HEK293 (cell line): ENCODE measurements at regions not wholly inside any gene's neighbourhood (a gene's known extent, or its start where the extent isn't known, plus 50 kb on each side); places are given as distances from the start of the nearest gene placed in this dataset.

Experiments used
- CTCF ChIA-PET: fragments of 350-600 bp; formaldehyde crosslinking; extraction: SDS; loops from one replicate; lab custom pipeline; 2021; ENCODE audit warnings: antibody characterized with exemption; lab: Yijun Ruan, JAX
- POLR2A ChIA-PET: fragments of 300-600 bp; formaldehyde crosslinking; extraction: SDS; loops from one replicate; lab custom pipeline; 2020; ENCODE audit warnings: antibody characterized with exemption, inconsistent platforms; lab: Yijun Ruan, JAX
- H3K27ac ChIP-seq: fragments of 200-500 bp; sonication (Bioruptor generic); 2 replicates; pipeline ENCODE4 v1.5.1; 2014; ENCODE audit warnings: low read depth, low read length, control low read depth, inconsistent platforms; ENCODE audit errors: extremely low read depth
- H3K36me3 ChIP-seq, 2 experiments: fragments of 200-500 bp in 1 of 2; sonication (Bioruptor generic) in 1 of 2; 1 replicate in 1 of 2; 2 replicates in 1 of 2; pipeline ENCODE4 v1.5.1; 2014 to 2017; ENCODE audit warnings: inconsistent platforms in 2 of 2, low read length in 2 of 2; ENCODE audit not compliant: control insufficient read depth in 2 of 2, insufficient read depth in 1 of 2
- H3K4me1 ChIP-seq: fragments of 200-500 bp; sonication (Bioruptor generic); 2 replicates; pipeline ENCODE4 v1.5.1; 2014; ENCODE audit warnings: mild to moderate bottlenecking, low read length, inconsistent platforms; ENCODE audit not compliant: control insufficient read depth, insufficient read depth
- H3K4me3 ChIP-seq: 2 replicates; pipeline ENCODE4 v1.5.1; 2011; ENCODE audit warnings: low read depth, mild to moderate bottlenecking, control low read depth, low read length, moderate library complexity
- H3K9me3 ChIP-seq: fragments of 200-500 bp; sonication (Bioruptor generic); 2 replicates; pipeline ENCODE4 v1.5.1; 2014; ENCODE audit warnings: low read depth, low read length, inconsistent platforms; ENCODE audit not compliant: control insufficient read depth, insufficient read depth
- FEZF1 ChIP-seq: fragments of 450-650 bp; formaldehyde crosslinking; IDR thresholded peaks from 2 replicates; pipeline ENCODE4 v1.5.1; 2016; ENCODE audit warnings: missing biosample characterization, missing genetic modification characterization
- GLI2 ChIP-seq: fragments of 450-650 bp; formaldehyde crosslinking; IDR thresholded peaks from 2 replicates; pipeline ENCODE4; 2017; ENCODE audit warnings: missing biosample characterization, missing genetic modification characterization, low read depth, borderline replicate concordance
- KLF8 ChIP-seq: fragments of 450-650 bp; formaldehyde crosslinking; IDR thresholded peaks from 2 replicates; pipeline ENCODE4 v1.5.1; 2016; ENCODE audit warnings: missing biosample characterization, missing genetic modification characterization
- MEIS1 ChIP-seq: sonication (generic); formaldehyde crosslinking; IDR thresholded peaks from 2 replicates; pipeline ENCODE4 v1.8.1; 2022; ENCODE audit warnings: missing genetic modification reagents, mild to moderate bottlenecking, borderline replicate concordance
- ZNF10 ChIP-seq: fragments of 450-650 bp; formaldehyde crosslinking; IDR thresholded peaks from 2 replicates; pipeline ENCODE4 v1.5.1; 2017; ENCODE audit warnings: missing biosample characterization, missing genetic modification characterization
- ZNF138 ChIP-seq: fragments of 450-650 bp; formaldehyde crosslinking; IDR thresholded peaks from 2 replicates; pipeline ENCODE4 v1.5.1; 2016; ENCODE audit warnings: missing biosample characterization, missing genetic modification characterization, borderline replicate concordance
- ZNF341 ChIP-seq: fragments of 450-650 bp; formaldehyde crosslinking; IDR thresholded peaks from 2 replicates; pipeline ENCODE4; 2016; ENCODE audit warnings: low read depth, missing biosample characterization, missing genetic modification characterization
- ZNF529 ChIP-seq: fragments of 450-650 bp; formaldehyde crosslinking; IDR thresholded peaks from 2 replicates; pipeline ENCODE4 v1.5.1; 2017; ENCODE audit warnings: missing genetic modification characterization, missing biosample characterization; ENCODE audit not compliant: insufficient replicate concordance
- ZNF555 ChIP-seq: fragments of 450-650 bp; formaldehyde crosslinking; conservative IDR thresholded peaks from 2 replicates; pipeline ENCODE4 v1.5.1; 2017; ENCODE audit warnings: missing biosample characterization, mild to moderate bottlenecking, missing genetic modification characterization, inconsistent platforms
- ZNF654 ChIP-seq: fragments of 450-650 bp; formaldehyde crosslinking; IDR thresholded peaks from 2 replicates; pipeline ENCODE4 v1.5.1; 2016; ENCODE audit warnings: low read depth, missing biosample characterization, missing genetic modification characterization
- ZNF660 ChIP-seq: fragments of 450-650 bp; IDR thresholded peaks from 2 replicates; pipeline ENCODE4 v1.5.1; 2018; ENCODE audit warnings: missing biosample characterization, mild to moderate bottlenecking, missing genetic modification characterization
- ZNF707 ChIP-seq: fragments of 450-650 bp; formaldehyde crosslinking; IDR thresholded peaks from 2 replicates; pipeline ENCODE4 v1.5.1; 2016; ENCODE audit warnings: missing biosample characterization, missing genetic modification characterization
- TF ChIP-seq, protein P1 (sequence below): fragments of 450-650 bp; formaldehyde crosslinking; IDR thresholded peaks from 2 replicates; pipeline ENCODE4 v1.5.1; 2016; ENCODE audit warnings: missing biosample characterization, missing genetic modification characterization, borderline replicate concordance
- TF ChIP-seq, protein P2 (sequence below): fragments of 450-650 bp; formaldehyde crosslinking; conservative IDR thresholded peaks from 2 replicates; pipeline ENCODE4 v1.5.1; 2016; ENCODE audit warnings: low read depth, missing biosample characterization, missing genetic modification characterization
- TF ChIP-seq, protein P3 (sequence below): fragments of 450-650 bp; formaldehyde crosslinking; IDR thresholded peaks from 2 replicates; pipeline ENCODE4 v1.5.1; 2016; ENCODE audit warnings: missing biosample characterization, missing genetic modification characterization
- TF ChIP-seq, protein P4 (sequence below): fragments of 450-650 bp; IDR thresholded peaks from 2 replicates; pipeline ENCODE4 v1.5.1; 2018; ENCODE audit warnings: missing biosample characterization, missing genetic modification characterization
- TF ChIP-seq, protein P5 (sequence below): fragments of 450-650 bp; formaldehyde crosslinking; IDR thresholded peaks from 2 replicates; pipeline ENCODE4 v1.5.1; 2017; ENCODE audit warnings: missing biosample characterization, missing genetic modification characterization
- TF ChIP-seq, protein P6 (sequence below): fragments of 450-650 bp; formaldehyde crosslinking; IDR thresholded peaks from 2 replicates; pipeline ENCODE4 v1.5.1; 2016; ENCODE audit warnings: missing biosample characterization, missing genetic modification characterization

DNA sequence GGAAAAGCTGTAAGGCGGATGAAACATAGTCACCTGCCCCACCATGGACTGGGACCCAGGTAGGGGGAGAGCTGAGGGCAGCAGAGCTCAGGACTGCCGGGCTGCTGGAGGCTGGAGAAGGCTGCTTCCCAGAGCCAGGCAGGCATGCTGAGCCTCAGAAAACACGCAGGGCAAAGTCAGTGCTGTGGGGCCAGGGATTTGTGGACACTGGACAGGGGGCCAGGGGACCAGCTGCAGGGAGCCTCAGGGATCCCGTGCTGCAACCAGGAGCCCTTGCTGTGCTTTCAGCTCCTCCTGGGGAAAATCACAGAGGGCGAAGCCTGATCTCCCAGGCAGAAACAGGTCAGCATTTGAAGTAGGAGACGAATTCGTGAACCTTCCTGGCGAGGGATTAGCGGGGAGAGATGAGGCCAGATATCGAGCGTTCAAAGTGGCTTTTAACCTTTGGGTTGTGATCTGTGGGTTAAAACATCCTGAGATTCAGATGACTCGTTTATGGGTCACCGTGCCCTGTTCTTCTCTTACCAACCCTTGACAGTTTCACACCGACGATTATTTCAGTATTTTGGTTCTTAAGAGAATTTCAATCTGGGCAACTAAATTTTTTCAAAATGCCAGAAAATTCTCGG is 85.6 kb upstream of the SHH start:
- Histone ChIP-seq H3K36me3 (no peaks in the 10 kb centered on the region), H3K4me3 (no peak overlapping the region), H3K9me3 (no peaks in the 10 kb centered on the region), H3K4me1 (no peaks in the 10 kb centered on the region), H3K27ac (no peak overlapping the region)
- CTCF ChIA-PET, result interaction anchor here (1.1 kb wide), 1 partner anchor 14 kb away, joined by 3 read pairs; no protein-coding TSS in a partner anchor
- POLR2A ChIA-PET, result no interaction called here
- TF ChIP-seq, protein P1, sequence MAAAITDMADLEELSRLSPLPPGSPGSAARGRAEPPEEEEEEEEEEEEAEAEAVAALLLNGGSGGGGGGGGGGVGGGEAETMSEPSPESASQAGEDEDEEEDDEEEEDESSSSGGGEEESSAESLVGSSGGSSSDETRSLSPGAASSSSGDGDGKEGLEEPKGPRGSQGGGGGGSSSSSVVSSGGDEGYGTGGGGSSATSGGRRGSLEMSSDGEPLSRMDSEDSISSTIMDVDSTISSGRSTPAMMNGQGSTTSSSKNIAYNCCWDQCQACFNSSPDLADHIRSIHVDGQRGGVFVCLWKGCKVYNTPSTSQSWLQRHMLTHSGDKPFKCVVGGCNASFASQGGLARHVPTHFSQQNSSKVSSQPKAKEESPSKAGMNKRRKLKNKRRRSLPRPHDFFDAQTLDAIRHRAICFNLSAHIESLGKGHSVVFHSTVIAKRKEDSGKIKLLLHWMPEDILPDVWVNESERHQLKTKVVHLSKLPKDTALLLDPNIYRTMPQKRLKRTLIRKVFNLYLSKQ (tag by site-specific recombination), result no peak
- TF ChIP-seq, protein P2, sequence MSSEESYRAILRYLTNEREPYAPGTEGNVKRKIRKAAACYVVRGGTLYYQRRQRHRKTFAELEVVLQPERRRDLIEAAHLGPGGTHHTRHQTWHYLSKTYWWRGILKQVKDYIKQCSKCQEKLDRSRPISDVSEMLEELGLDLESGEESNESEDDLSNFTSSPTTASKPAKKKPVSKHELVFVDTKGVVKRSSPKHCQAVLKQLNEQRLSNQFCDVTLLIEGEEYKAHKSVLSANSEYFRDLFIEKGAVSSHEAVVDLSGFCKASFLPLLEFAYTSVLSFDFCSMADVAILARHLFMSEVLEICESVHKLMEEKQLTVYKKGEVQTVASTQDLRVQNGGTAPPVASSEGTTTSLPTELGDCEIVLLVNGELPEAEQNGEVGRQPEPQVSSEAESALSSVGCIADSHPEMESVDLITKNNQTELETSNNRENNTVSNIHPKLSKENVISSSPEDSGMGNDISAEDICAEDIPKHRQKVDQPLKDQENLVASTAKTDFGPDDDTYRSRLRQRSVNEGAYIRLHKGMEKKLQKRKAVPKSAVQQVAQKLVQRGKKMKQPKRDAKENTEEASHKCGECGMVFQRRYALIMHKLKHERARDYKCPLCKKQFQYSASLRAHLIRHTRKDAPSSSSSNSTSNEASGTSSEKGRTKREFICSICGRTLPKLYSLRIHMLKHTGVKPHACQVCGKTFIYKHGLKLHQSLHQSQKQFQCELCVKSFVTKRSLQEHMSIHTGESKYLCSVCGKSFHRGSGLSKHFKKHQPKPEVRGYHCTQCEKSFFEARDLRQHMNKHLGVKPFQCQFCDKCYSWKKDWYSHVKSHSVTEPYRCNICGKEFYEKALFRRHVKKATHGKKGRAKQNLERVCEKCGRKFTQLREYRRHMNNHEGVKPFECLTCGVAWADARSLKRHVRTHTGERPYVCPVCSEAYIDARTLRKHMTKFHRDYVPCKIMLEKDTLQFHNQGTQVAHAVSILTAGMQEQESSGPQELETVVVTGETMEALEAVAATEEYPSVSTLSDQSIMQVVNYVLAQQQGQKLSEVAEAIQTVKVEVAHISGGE (tag by site-specific recombination), result no peak
- TF ChIP-seq ZNF707 (tag by site-specific recombination) (no peak), KLF8 (no peak), ZNF529 (tag by site-specific recombination) (no peak), ZNF654 (tag by site-specific recombination) (no peak), ZNF555 (tag by site-specific recombination) (no peak), ZNF660 (tag by site-specific recombination) (no peak), MEIS1 (no peak), ZNF10 (tag by site-specific recombination) (no peak), ZNF138 (tag by site-specific recombination) (no peak), FEZF1 (tag by site-specific recombination) (no peak), ZNF341 (no peak), GLI2 (tag by site-specific recombination) (no peak)
- TF ChIP-seq, protein P3, sequence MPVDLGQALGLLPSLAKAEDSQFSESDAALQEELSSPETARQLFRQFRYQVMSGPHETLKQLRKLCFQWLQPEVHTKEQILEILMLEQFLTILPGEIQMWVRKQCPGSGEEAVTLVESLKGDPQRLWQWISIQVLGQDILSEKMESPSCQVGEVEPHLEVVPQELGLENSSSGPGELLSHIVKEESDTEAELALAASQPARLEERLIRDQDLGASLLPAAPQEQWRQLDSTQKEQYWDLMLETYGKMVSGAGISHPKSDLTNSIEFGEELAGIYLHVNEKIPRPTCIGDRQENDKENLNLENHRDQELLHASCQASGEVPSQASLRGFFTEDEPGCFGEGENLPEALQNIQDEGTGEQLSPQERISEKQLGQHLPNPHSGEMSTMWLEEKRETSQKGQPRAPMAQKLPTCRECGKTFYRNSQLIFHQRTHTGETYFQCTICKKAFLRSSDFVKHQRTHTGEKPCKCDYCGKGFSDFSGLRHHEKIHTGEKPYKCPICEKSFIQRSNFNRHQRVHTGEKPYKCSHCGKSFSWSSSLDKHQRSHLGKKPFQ (tag by site-specific recombination), result no peak
- TF ChIP-seq, protein P4, sequence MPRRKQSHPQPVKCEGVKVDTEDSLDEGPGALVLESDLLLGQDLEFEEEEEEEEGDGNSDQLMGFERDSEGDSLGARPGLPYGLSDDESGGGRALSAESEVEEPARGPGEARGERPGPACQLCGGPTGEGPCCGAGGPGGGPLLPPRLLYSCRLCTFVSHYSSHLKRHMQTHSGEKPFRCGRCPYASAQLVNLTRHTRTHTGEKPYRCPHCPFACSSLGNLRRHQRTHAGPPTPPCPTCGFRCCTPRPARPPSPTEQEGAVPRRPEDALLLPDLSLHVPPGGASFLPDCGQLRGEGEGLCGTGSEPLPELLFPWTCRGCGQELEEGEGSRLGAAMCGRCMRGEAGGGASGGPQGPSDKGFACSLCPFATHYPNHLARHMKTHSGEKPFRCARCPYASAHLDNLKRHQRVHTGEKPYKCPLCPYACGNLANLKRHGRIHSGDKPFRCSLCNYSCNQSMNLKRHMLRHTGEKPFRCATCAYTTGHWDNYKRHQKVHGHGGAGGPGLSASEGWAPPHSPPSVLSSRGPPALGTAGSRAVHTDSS (tag by site-specific recombination), result no peak
- TF ChIP-seq, protein P5, sequence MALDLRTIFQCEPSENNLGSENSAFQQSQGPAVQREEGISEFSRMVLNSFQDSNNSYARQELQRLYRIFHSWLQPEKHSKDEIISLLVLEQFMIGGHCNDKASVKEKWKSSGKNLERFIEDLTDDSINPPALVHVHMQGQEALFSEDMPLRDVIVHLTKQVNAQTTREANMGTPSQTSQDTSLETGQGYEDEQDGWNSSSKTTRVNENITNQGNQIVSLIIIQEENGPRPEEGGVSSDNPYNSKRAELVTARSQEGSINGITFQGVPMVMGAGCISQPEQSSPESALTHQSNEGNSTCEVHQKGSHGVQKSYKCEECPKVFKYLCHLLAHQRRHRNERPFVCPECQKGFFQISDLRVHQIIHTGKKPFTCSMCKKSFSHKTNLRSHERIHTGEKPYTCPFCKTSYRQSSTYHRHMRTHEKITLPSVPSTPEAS, result no peak
- TF ChIP-seq, protein P6, sequence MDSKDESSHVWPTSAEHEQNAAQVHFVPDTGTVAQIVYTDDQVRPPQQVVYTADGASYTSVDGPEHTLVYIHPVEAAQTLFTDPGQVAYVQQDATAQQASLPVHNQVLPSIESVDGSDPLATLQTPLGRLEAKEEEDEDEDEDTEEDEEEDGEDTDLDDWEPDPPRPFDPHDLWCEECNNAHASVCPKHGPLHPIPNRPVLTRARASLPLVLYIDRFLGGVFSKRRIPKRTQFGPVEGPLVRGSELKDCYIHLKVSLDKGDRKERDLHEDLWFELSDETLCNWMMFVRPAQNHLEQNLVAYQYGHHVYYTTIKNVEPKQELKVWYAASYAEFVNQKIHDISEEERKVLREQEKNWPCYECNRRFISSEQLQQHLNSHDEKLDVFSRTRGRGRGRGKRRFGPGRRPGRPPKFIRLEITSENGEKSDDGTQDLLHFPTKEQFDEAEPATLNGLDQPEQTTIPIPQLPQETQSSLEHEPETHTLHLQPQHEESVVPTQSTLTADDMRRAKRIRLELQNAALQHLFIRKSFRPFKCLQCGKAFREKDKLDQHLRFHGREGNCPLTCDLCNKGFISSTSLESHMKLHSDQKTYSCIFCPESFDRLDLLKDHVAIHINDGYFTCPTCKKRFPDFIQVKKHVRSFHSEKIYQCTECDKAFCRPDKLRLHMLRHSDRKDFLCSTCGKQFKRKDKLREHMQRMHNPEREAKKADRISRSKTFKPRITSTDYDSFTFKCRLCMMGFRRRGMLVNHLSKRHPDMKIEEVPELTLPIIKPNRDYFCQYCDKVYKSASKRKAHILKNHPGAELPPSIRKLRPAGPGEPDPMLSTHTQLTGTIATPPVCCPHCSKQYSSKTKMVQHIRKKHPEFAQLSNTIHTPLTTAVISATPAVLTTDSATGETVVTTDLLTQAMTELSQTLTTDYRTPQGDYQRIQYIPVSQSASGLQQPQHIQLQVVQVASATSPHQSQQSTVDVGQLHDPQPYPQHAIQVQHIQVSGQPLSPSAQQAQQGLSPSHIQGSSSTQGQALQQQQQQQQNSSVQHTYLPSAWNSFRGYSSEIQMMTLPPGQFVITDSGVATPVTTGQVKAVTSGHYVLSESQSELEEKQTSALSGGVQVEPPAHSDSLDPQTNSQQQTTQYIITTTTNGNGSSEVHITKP (tag by site-specific recombination), result no peak
